ENCODE measurements at regions not wholly inside any gene's neighbourhood (a gene's known extent, or its start where the extent isn't known, plus 50 kb on each side); places are given as distances from the start of the nearest gene placed in this dataset.
"Not testable (repeated sequence)": the region's sequence is repeated elsewhere in the genome, so short reads cannot be mapped to it uniquely, and the experiment has no call there.

DNA sequence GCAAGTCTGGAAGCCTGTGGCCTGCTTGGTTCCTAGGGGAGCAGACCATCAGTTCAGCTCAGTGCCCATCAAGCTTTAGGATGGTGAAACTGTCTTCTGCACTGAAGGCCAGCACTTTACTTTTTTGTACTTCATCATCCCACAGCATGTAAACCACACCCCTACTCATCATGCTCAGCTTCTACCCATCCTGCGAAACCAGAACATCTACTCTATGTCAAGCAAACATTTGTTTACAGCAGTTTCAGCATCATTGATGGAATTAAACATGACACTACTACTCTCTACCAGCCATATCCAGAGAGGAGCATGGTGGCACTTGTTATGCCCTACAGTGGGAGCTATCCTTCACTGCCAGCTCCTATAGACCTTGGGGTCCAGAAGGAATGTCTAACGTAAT, 306.6 kb downstream of the SOX2 start:
- no peak for TF ChIP-seq POLR2A (IDR thresholded peaks at IDR 0.05; ENCODE audit: low read depth)
- TF ChIP-seq EP300 (IDR thresholded peaks at IDR 0.05) = no peak
- no peak for TF ChIP-seq CTCF (IDR thresholded peaks at IDR 0.05)
- no peak for TF ChIP-seq POLR2AphosphoS5 (IDR thresholded peaks at IDR 0.05)
- no peak overlapping the region for H3K27ac ChIP-seq (replicated peaks in 1 of 4)
- 82% methylated on average over 2 of the region's 2 CpGs for WGBS

GRCh38 chr3:182019926-182020325, 308.2 kb downstream of the SOX2 start:
- intact Hi-C loops (cut with DNase I) = no loop called here

More for the DNA sequence above, 306.6 kb downstream of the SOX2 start:
- intact Hi-C loops (cut with DNase I) = no loop called here
- Histone ChIP-seq H3K4me1 (no peaks in the 10 kb centered on the region), H3K9me3 (no peaks in the 10 kb centered on the region), H3K27me3 (no peaks in the 10 kb centered on the region), H3K36me3 (no peaks in the 10 kb centered on the region), H3K4me3 (no peak overlapping the region)
- DNase-seq (ENCODE audit: extremely low spot score) = no peak

GRCh38 chr3:182023843-182024242, 312.1 kb downstream of the SOX2 start:
- Histone ChIP-seq H3K27me3 (no peaks in the 10 kb centered on the region), H3K4me1 (no peaks in the 10 kb centered on the region), H3K4me3 (no peak overlapping the region), H3K36me3 (no peaks in the 10 kb centered on the region), H3K9me3 (no peaks in the 10 kb centered on the region), H3K27ac (replicated peaks in 1 of 4) (no peak overlapping the region)
- WGBS = 79% methylated on average over 2 of the region's 2 CpGs
- intact Hi-C loops (cut with DNase I) = no loop called here
- DNase-seq (ENCODE audit: extremely low spot score) = no peak
- TF ChIP-seq EP300 (IDR thresholded peaks at IDR 0.05) (no peak), POLR2AphosphoS5 (IDR thresholded peaks at IDR 0.05) (no peak), POLR2A (IDR thresholded peaks at IDR 0.05; ENCODE audit: low read depth) (no peak), CTCF (IDR thresholded peaks at IDR 0.05) (no peak)

More at GRCh38 chr3:182019926-182020325, 308.2 kb downstream of the SOX2 start:
- Histone ChIP-seq H3K4me1 (no peaks in the 10 kb centered on the region), H3K27me3 (no peaks in the 10 kb centered on the region), H3K36me3 (no peaks in the 10 kb centered on the region), H3K4me3 (no peak overlapping the region), H3K9me3 (no peaks in the 10 kb centered on the region), H3K27ac (replicated peaks in 1 of 4) (no peak overlapping the region)
- TF ChIP-seq POLR2A (IDR thresholded peaks at IDR 0.05; ENCODE audit: low read depth) (no peak), CTCF (IDR thresholded peaks at IDR 0.05) (no peak), EP300 (IDR thresholded peaks at IDR 0.05) (no peak), POLR2AphosphoS5 (IDR thresholded peaks at IDR 0.05) (no peak)
- 83% methylated on average over 1 of the region's 1 CpG for WGBS
- no peak for DNase-seq (ENCODE audit: extremely low spot score)

GRCh38 chr3:182027366-182027765, 315.6 kb downstream of the SOX2 start:
- Histone ChIP-seq H3K27me3 (no peaks in the 10 kb centered on the region), H3K36me3 (no peaks in the 10 kb centered on the region), H3K27ac (replicated peaks in 1 of 4) (no peak overlapping the region), H3K4me1 (no peaks in the 10 kb centered on the region), H3K4me3 (no peak overlapping the region), H3K9me3 (no peaks in the 10 kb centered on the region)
- no peak for TF ChIP-seq CTCF (IDR thresholded peaks at IDR 0.05)
- no peak for TF ChIP-seq EP300 (IDR thresholded peaks at IDR 0.05)
- no peak for TF ChIP-seq POLR2A (IDR thresholded peaks at IDR 0.05; ENCODE audit: low read depth)
- TF ChIP-seq POLR2AphosphoS5 (IDR thresholded peaks at IDR 0.05) = no peak
- no peak for DNase-seq (ENCODE audit: extremely low spot score)
- WGBS = 68% methylated on average over 1 of the region's 1 CpG
- intact Hi-C loops (cut with DNase I) = no loop called here

DNA sequence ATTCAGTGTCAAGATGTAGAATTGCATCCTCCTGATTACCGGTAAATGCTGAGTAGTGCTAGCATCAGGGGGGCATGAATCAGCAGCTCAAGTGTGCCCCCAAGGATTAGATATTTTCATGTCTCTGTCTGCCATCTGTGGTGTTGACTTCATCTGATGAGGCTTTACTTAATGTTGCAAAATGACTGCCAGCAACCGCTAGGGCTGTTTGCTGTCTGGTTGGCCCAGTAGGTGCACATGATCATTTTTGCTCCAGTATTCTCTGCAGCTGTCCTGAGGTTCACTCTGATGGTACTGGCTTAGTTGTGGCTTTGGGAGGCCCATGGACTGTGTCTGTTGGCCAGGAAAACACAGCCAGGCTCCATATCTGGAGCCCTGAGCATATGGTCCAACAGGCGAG, 316.4 kb downstream of the SOX2 start:
- no peak for DNase-seq (ENCODE audit: extremely low spot score)
- Histone ChIP-seq H3K4me1 (no peaks in the 10 kb centered on the region), H3K36me3 (no peaks in the 10 kb centered on the region), H3K27me3 (no peaks in the 10 kb centered on the region), H3K27ac (replicated peaks in 1 of 4) (no peak overlapping the region), H3K9me3 (no peaks in the 10 kb centered on the region), H3K4me3 (no peak overlapping the region)
- intact Hi-C loops (cut with DNase I) = no loop called here
- no peak for TF ChIP-seq CTCF (IDR thresholded peaks at IDR 0.05)
- TF ChIP-seq POLR2AphosphoS5 (IDR thresholded peaks at IDR 0.05) = no peak
- no peak for TF ChIP-seq POLR2A (IDR thresholded peaks at IDR 0.05; ENCODE audit: low read depth)
- no peak for TF ChIP-seq EP300 (IDR thresholded peaks at IDR 0.05)
- WGBS = 90% methylated on average over 3 of the region's 3 CpGs

GRCh38 chr3:182034231-182034630, 322.5 kb downstream of the SOX2 start:
- H3K4me3 ChIP-seq; H3K27ac ChIP-seq (replicated peaks in 1 of 4); H3K9me3 ChIP-seq; H3K4me1 ChIP-seq; intact Hi-C loops (cut with DNase I); H3K36me3 ChIP-seq; DNase-seq (ENCODE audit: extremely low spot score); H3K27me3 ChIP-seq: not testable (repeated sequence)
- WGBS = 57% methylated on average over 1 of the region's 1 CpG

All from esophagus muscularis mucosa (tissue), 4 donors.